ENCODE measurements at regions not wholly inside any gene's neighbourhood (a gene's known extent, or its start where the extent isn't known, plus 50 kb on each side); places are given as distances from the start of the nearest gene placed in this dataset.
"Not testable (repeated sequence)": the region's sequence is repeated elsewhere in the genome, so short reads cannot be mapped to it uniquely, and the experiment has no call there.

DNA sequence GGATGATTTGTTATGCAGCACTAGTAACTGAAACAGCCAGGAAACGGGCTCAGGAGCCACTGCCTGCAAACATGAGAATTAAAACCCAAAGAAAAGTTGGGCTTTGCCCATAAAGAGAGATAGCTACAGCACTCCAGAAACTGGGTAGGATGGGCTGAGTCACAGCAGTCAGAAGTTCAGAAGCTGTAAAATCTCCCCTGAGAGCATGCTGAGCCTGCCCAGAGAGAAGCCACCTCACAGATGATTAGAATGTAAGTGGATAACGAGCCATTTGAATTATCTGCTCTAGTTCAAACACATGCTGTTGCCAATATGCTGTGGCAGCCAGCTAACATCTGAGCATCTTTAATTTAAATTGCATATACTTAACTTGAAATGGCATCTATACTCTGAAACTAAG lies 388.1 kb upstream of the ACVR2A start:
- DNase-seq (ENCODE audit: low read depth, low spot score) = no peak
- no peak overlapping the region for H3K4me3 ChIP-seq (ENCODE audit: low read length)

DNA sequence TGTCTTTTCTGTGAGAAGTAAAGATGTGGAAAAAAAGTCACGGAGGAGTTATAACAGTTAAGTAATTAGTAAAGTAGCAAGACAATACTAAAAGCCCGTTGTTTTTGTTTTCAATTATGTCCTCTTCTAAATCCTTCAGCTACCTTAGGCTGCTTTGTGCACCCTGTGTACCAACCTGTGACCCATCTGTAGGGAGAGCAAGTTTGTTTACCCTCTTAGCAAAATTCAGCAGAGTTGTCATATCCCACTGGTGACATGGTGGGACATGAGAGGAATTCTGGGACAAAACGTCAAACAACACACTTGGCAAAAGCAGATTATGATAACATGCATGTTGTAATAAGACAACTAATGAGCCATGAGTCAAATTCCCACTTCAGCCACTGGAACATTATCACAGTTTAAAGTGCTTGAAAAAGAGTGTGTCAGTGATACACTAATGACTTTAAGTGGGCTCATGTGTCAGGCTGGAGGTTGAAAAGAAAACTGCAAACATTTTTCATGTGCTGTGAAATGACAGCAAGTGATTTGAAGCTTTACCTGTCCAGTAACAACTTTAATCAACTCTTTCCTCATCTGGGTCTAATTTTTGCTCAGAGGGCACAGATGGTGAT lies 392.8 kb upstream of the ACVR2A start:
- DNase-seq (ENCODE audit: low read depth, low spot score) = no peak
- H3K4me3 ChIP-seq (ENCODE audit: low read length) = no peak overlapping the region

DNA sequence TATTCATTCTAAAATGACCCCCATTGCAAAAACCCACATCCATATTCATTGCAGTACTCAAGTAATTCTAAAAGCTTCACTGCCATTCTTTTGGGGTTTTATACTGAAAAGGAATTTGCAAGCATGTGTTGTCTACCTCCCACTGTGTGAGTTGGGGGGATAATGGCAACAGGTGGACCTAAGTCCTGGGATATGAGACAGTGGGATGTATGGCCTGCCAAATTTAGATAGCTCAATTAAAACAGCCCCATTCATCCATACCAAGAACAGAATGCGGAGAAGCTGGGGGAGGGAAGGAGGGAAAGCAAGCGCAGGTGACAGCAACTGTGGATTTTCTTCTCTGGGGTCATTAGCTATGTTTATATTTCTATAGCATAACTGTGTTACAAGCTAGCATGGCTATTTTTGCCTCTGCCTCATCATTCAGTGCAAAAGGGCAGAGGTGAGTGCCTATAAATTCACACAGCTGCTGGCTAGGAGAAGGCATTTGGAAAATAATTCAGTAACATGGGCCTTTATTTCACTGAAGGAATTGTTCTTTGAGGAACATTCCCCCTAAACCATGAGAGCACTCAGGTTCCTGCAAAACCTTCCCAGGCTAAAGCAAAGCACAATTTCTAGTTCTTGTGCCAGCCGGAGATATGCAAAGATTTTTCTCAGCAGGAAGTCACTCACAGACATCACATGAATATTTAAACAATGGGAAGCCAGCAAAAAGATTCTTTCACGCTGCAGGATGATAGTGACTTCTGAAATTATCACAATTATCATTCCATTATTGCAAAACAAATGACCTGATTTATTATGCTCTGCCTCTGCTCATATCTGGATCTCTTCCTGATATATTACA lies 393.9 kb upstream of the ACVR2A start:
- no peak overlapping the region for H3K4me3 ChIP-seq (ENCODE audit: low read length)
- no peak for DNase-seq (ENCODE audit: low read depth, low spot score)

DNA sequence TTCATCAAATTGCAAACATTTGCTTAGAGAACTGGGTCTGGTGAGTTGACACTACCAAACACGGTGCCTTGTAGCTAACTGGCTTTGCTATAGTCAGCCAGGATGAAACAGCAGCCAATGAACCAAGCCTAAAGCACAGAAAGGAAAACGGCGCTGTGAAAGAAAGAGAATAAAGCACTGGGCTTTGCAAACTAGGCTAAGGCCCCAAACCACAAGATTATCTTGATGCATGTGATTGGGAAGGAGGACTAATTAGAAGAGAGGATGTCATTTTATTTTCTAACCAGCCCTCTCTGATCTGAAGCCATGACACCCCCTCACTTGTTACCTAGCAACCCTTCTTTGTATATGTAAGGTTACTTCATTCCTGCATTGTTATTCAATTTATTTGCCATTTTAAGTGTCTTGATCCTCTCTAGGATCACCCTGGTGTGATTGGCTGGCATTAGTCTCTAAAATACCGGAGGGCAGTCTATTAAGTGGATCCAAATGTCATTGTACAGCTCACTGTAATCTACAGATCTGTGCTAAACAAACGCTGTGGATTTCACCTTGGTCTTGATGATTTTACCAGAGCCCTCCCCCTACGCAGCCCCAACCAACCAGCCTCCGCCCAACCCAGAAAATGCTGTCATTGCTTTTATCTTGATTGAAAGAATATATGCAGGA lies 395.4 kb upstream of the ACVR2A start:
- no peak overlapping the region for H3K4me3 ChIP-seq (ENCODE audit: low read length)
- DNase-seq (ENCODE audit: low read depth, low spot score) = peak; percentile 5

DNA sequence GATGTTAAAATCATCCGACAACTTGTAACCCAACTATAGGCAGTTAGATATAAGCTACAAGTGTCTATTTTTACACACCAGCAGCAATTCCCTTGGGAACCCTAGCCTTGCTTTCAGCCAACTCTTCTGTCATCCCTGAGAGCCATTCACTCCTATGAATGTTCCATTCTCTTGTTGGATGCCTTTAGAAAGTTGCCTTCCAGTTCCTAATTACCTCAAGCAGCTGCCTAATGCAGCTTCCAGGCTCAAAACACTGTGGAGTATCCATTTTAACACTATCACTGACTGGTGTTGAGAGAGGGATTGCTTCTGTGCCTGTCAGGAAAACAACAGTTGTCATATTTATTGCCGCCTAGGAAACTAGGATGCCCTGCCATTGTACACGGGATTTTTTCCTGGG lies 402.0 kb upstream of the ACVR2A start:
- H3K4me3 ChIP-seq (ENCODE audit: low read length) = no peak overlapping the region
- DNase-seq (ENCODE audit: low read depth, low spot score) = no peak

DNA sequence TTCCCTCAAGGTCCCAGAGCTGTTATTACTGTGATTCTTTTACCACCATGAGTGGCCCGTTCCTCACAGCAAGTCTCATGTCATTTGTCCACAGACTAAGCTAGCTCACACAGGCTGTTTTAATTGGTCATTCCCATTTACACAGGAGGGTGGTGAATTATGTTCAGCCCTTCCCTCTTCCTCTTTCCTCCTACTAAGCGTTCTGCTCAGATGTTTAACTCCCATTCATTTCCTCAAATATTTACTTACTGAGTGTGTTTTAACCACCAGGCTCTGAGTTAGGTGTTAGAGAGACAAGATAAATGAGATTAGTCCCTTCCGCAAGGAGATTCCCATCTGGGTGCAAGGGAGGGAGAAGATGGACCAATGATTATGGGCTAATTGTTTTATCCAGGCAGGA lies 403.6 kb upstream of the ACVR2A start:
- no peak overlapping the region for H3K4me3 ChIP-seq (ENCODE audit: low read length)
- DNase-seq (ENCODE audit: low read depth, low spot score) = no peak

DNA sequence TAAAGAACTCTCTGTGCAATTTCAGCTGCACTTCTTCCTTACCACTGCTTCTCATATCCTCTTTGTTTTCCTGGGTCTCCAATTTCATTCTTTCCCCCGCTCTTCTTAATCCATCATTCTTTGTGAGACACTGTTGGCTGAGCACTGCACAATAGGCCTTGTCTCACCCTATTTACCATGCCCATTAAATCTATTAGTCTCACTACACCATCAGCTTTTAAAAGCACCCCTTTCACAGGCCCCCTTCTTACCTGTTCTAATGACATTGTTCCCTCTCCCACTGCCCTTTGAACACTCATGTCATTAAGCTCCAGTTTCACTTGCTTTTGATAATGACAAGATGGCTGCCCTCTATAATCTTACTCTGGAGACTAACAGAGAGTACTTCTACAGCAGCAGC lies 404.1 kb upstream of the ACVR2A start:
- H3K4me3 ChIP-seq (ENCODE audit: low read length) = no peak overlapping the region
- no peak for DNase-seq (ENCODE audit: low read depth, low spot score)

DNA sequence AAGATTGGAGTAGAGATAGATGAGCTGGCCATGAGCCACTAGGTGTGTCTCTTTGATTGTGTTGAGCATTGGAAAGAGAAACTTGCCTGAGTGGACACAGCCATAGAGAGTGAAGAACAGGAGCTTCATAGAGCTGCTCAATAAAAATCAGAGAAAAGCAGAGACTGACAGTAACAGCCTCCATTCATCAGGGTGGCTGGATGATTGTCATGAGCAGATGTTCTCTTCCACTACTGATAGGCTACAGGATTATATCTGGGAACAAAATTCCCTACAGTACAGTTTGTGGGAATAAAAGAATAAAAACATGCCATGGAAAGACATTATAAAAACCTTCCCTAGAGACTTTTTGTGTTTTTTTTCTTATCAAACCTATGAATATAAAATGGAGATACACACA lies 404.8 kb upstream of the ACVR2A start:
- no peak for DNase-seq (ENCODE audit: low read depth, low spot score)
- H3K4me3 ChIP-seq (ENCODE audit: low read length) = no peak overlapping the region

DNA sequence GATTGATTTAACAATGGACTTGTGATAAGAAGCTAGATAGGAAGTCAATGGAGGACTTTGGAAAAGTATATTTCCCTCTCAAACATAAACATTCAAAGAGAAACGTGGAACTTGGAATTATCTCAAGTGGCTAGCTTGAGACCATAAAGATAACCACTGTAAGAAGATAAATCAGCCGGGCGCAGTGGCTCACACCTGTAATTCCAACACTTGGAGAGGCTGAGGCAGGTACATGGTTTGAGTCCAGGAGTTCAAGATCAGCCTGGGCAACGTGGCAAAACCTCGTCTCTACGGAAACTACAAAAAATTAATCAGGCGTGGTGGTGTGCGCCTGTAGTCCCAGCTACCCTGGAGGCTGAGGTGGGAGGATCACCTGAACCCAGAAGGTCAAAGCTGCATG lies 405.9 kb upstream of the ACVR2A start:
- no peak overlapping the region for H3K4me3 ChIP-seq (ENCODE audit: low read length)
- DNase-seq (ENCODE audit: low read depth, low spot score) = no peak

DNA sequence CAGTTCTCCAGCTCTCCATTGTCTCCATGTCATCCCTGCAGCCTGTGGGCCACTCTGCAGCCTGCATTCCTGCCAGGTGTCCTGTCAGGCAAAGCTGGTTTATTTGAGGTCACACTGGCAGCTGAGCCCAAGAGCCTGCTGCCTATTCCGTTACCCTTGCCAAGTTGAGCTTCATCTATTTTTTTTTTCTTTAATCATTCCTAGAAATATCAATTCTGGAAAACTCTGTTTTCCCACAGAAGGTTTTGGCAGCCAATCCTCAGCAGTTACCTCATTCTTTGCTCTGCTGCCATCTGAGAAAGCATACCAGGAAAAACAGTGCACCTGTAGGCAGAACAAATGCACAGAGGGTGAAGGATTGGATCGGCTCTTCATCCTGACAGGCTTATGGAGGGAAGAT lies 411.0 kb upstream of the ACVR2A start:
- DNase-seq (ENCODE audit: low read depth, low spot score) = no peak

DNA sequence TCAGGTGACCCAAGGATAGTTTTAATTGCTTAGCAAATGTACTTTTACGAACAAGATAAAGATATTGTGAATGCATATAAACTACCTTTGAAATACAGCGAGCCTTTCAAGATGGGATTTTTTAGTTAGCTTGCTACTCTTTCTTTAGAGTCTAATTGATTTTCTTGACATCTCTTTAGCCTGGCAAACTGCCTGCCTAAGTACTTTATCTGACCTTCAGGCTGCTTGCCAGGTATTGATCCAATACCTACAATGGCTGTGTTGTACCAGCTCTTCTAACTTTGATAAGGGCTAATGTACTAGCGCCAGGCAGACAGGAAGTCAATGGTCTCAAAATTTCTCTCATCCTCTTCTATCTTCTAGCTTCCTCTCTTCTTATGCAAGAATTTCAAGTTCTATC lies 414.4 kb upstream of the ACVR2A start:
- no peak for DNase-seq (ENCODE audit: low read depth, low spot score)
- H3K4me3 ChIP-seq (ENCODE audit: low read length) = no peak overlapping the region

More for the DNA sequence above, 411.0 kb upstream of the ACVR2A start:
- no peak overlapping the region for H3K4me3 ChIP-seq (ENCODE audit: low read length)

DNA sequence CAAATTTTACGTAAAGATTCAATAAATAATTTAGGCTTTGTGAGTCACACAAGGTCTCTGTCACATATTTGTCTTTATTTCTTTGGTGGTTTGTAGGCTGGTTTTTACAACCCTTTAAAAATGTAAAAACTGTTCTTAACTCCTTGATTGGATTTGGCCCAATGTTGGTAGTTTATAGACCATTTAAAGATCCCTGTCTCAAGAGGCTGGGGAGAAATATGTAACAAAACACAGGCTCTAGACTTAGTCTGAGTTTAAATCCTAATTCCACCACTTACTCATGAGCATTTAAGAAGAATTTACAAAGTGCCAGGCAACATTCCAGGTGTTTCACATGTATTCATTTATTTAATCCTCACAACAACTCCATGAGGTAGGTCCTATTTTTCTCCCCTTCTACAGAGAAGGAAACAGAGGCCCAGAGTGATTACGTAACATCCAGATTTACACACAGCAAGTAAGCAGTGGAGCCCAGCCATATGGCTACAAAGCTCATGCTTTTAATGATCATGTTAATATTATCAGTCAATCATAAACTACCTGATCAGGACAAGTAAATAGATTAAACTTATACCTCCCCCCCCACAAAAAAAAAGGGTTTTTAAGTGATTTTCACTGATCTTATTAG lies 416.6 kb upstream of the ACVR2A start:
- H3K4me3 ChIP-seq (ENCODE audit: low read length) = no peak overlapping the region
- DNase-seq (ENCODE audit: low read depth, low spot score) = no peak

DNA sequence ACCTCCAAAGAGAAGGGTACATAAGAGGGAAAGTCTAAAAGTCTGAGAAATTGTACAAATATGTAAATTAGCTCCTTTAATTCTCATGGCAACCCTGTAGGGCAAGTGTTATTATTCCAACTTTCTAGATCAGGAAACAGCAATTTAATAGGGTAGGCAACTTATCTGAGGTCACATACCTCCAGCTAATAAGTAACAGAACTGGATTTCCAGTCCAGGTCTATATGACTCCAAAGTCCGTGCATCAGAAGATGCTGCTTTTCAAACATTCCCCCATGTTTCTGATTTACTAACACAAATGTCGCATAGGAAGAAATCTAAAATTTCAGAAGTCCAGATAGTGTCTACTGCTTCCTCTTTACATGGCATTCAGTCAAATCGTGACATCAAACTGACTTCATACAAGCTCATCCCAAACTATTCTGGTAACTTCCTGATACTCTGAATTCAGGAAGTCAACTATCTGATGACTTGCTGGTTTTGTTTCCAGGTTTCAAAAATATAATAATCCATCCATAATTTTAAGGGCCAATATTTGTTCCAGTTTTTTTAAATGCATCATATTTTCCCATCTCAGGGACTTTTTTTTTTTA lies 419.3 kb upstream of the ACVR2A start:
- no peak for DNase-seq (ENCODE audit: low read depth, low spot score)
- H3K4me3 ChIP-seq (ENCODE audit: low read length) = no peak overlapping the region

DNA sequence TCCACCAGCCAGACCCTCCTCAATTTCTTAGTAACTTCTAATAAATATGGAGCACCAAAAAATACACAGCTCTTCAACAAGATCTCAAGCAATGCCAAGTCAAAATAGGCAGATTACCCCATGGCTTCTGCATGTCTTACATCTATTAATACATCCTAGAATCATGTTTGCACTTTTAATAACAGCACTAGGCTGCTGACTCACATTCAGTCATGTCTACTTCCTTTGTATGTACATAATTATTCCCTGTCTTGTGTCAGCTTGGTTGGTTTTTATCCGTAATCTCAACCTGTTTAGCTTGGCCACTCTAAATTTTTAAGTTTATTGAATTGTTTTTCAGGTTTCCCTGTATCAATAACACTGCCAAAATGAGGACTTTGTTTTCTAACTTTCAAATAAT lies 420.1 kb upstream of the ACVR2A start:
- no peak for DNase-seq (ENCODE audit: low read depth, low spot score)
- H3K4me3 ChIP-seq (ENCODE audit: low read length) = no peak overlapping the region

DNA sequence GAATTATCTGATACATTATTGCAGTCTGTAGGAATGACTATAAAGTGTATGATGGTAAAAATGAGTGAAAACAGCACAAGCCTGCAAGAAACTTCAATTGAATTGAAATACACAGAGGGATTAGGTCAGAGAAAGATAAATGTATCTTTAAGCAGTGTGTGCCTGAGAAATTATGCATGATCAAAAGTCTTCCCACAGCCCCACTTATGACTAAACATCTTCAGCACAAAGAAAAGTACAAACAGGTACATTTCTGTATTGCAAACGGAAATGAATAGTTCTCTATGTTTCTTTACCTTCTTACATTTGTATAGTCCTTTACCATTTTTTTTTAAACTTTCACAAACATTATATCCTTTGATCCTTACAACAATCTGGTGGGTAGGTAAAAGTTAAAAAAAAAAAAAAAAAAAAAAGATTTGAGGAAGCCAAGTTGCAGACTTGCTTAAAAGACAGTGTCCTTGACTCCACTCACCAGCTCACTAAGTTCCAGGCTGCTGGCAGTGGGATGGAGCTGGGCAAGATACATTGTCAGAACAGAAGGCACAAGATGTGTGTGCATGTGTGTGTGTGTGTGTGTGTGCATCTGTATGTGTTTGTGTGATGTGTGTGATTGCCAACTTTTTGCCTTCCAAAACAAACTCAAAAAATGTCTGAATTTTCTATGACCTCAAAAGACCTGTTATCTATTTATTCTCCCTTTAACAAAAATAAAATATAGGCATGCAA lies 423.7 kb upstream of the ACVR2A start:
- DNase-seq (ENCODE audit: low read depth, low spot score) = no peak
- no peak overlapping the region for H3K4me3 ChIP-seq (ENCODE audit: low read length)

DNA sequence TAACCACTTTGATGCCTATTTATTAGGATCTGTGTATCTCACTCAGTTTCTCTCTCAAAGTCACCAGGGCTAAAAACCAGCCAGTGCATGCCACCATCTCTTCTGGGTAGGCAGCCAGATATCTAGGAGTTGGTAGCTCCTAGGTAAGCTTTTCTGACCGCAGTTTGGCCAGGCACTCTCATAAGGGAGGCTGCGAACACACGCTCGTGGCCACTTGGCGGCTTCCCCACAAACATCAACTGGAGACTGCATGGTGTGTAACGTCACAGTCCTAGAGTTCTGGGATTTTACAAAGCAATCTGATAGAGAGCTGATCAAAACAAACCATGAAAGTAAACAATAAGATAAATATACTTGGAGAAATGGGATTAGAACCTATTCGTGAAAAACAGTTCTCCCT lies 424.3 kb upstream of the ACVR2A start:
- DNase-seq (ENCODE audit: low read depth, low spot score) = no peak

DNA sequence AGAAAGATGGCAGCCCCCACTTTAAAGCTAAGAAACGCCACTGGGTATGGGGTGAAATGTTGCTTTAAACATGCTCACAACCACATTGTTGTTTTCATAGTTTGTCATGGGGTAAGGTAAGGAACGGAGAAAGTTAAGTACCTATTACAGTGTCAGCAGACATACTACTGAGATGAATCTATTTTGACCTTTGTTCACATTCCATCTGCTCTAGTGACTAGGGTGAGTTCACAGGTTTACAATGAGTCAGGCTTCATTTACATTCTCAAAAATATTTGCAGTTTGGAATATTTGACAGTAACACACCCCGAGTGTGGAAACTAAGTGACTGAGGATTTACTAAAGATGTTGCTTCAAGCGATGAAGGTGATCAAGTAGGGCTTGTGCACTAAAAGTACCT lies 428.7 kb upstream of the ACVR2A start:
- no peak for DNase-seq (ENCODE audit: low read depth, low spot score)
- no peak overlapping the region for H3K4me3 ChIP-seq (ENCODE audit: low read length)

More for the DNA sequence above, 424.3 kb upstream of the ACVR2A start:
- H3K4me3 ChIP-seq (ENCODE audit: low read length) = no peak overlapping the region

DNA sequence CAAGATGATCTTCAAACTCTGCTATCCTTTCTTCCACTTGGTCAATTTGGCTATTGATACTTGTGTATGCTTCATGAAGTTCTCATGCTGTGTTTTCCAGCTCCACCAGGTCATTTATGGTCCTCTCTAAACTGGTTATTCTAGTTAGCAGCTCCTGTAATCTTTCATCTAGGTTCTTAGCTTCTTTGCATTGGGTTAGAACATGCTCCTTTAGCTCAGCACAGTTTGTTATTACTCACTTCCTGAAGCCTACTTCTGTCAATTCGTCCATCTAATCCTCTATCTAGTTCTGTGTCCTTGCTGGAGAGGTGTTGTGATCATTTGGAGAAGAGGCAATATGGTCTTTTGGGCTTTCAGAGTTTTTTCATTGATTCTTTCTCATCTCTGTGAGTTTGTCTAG lies 430.2 kb upstream of the ACVR2A start:
- DNase-seq (ENCODE audit: low read depth, low spot score); H3K4me3 ChIP-seq (ENCODE audit: low read length): not testable (repeated sequence)

DNA sequence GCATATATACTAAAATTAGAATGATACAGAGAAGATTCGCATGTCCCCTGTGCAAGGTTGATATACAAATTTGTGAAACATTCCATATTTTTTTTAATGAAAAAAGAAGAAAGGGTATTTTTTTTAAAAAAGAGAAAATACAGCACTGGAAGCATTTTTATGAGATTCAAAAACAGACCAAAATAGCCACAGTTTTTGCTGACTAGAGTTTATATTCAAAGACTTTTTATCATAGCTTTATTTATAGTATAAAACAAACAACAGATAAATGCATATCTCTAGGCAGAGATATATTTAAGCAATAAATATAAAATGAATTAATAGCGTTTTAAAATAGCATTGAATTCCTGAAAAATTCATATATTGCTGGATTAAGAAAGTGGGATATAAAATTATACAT lies 436.5 kb upstream of the ACVR2A start:
- DNase-seq (ENCODE audit: low read depth, low spot score) = no peak
- H3K4me3 ChIP-seq (ENCODE audit: low read length) = no peak overlapping the region

Measured in Jurkat, Clone E6-1 (cell line).